CD14-positive monocyte (primary cell): ENCODE measurements at regions not wholly inside any gene's neighbourhood (a gene's known extent, or its start where the extent isn't known, plus 50 kb on each side); places are given as distances from the start of the nearest gene placed in this dataset.

Experiments used
- DNase-seq, 3 donors: peaks; one replicate each; pipeline ENCODE4 v3.0.0-alpha.2; 2011 to 2022
- H2AFZ ChIP-seq: 2 replicates; pipeline ENCODE4 v1.6.0; 2012; ENCODE audit warnings: mild to moderate bottlenecking, low read depth, low read length, inconsistent platforms; ENCODE audit not compliant: insufficient read depth, poor library complexity, severe bottlenecking
- H3K27ac ChIP-seq, 2 donors: 1 replicate in 1 of 2; 2 replicates in 1 of 2; pipeline ENCODE4 v1.5.1; 2012 to 2013; ENCODE audit warnings: low read length in 2 of 2, control low read depth in 1 of 2, inconsistent platforms in 1 of 2, low read depth in 1 of 2, mild to moderate bottlenecking in 1 of 2
- H3K27me3 ChIP-seq, 2 donors: one replicate each; pipeline versions ENCODE4 v1.6.0 to v1.6.1; 2011 to 2013; ENCODE audit warnings: low read length in 2 of 2; ENCODE audit not compliant: control insufficient read depth in 2 of 2, insufficient read depth in 2 of 2
- H3K36me3 ChIP-seq, 2 donors: replicated peaks in 1 of 2; 1 replicate in 1 of 2; 2 replicates in 1 of 2; pipeline versions ENCODE4 v1.5.1 to v1.6.1; 2012 to 2013; ENCODE audit warnings: low read length in 2 of 2, control low read depth in 1 of 2, inconsistent platforms in 1 of 2, mild to moderate bottlenecking in 1 of 2; ENCODE audit not compliant: insufficient read depth in 2 of 2, control insufficient read depth in 1 of 2
- H3K4me1 ChIP-seq, 2 donors: 1 replicate in 1 of 2; 2 replicates in 1 of 2; pipeline versions ENCODE4 v1.5.1 to v1.6.1; 2012 to 2013; ENCODE audit warnings: low read length in 2 of 2, control low read depth in 1 of 2, inconsistent platforms in 1 of 2, mild to moderate bottlenecking in 1 of 2, moderate library complexity in 1 of 2; ENCODE audit not compliant: insufficient read depth in 2 of 2, control insufficient read depth in 1 of 2
- H3K4me2 ChIP-seq: replicated peaks from 2 replicates; pipeline ENCODE3; 2012; ENCODE audit warnings: low read length, moderate library complexity, mild to moderate bottlenecking; ENCODE audit not compliant: poor library complexity, severe bottlenecking; ENCODE audit errors: extremely low read depth
- H3K4me3 ChIP-seq, 3 experiments: fragments of 200-600 bp in 1 of 3; sonication (generic) in 1 of 3; replicated peaks in 1 of 3; 1 replicate in 2 of 3; 2 replicates in 1 of 3; pipeline ENCODE4 v1.5.1; 2011 to 2013; ENCODE audit warnings: low read length in 3 of 3, mild to moderate bottlenecking in 3 of 3, control low read depth in 2 of 3, low read depth in 2 of 3, inconsistent platforms in 1 of 3, moderate library complexity in 1 of 3
- H3K79me2 ChIP-seq: 2 replicates; pipeline ENCODE4 v1.6.0; 2012; ENCODE audit warnings: mild to moderate bottlenecking, control low read depth, inconsistent platforms, low read length, moderate library complexity; ENCODE audit not compliant: insufficient read depth
- H3K9ac ChIP-seq: 2 replicates; pipeline ENCODE4 v1.6.0; 2017; ENCODE audit warnings: low read length, mild to moderate bottlenecking; ENCODE audit not compliant: insufficient read depth, poor library complexity, severe bottlenecking
- H3K9me3 ChIP-seq, 2 donors: replicated peaks in 1 of 2; 1 replicate in 1 of 2; 2 replicates in 1 of 2; pipeline versions ENCODE4 v1.5.1 to v1.6.1; 2012 to 2013; ENCODE audit warnings: low read length in 2 of 2, control low read depth in 1 of 2; ENCODE audit not compliant: control insufficient read depth in 1 of 2, insufficient read depth in 1 of 2
- H4K20me1 ChIP-seq: 2 replicates; pipeline ENCODE4 v1.6.0; 2012; ENCODE audit warnings: mild to moderate bottlenecking, low read length, control low read depth, moderate library complexity; ENCODE audit not compliant: insufficient read depth
- H3K27ac Mint-ChIP-seq, 7 donors: one replicate each; pipeline ENCODE4 v1.8.0; 2020; ENCODE audit warnings: mild to moderate bottlenecking in 7 of 7, mixed read lengths in 7 of 7, moderate library complexity in 6 of 7, inconsistent platforms in 2 of 7
- H3K27me3 Mint-ChIP-seq, 3 donors: one replicate each; pipeline ENCODE4 v1.8.0; 2021 to 2022; ENCODE audit warnings: low read depth in 3 of 3, mild to moderate bottlenecking in 3 of 3, mixed read lengths in 3 of 3, moderate library complexity in 3 of 3, inconsistent platforms in 1 of 3
- H3K36me3 Mint-ChIP-seq, 2 donors: one replicate each; pipeline ENCODE4 v1.8.0; 2020; ENCODE audit warnings: mixed read lengths in 2 of 2, inconsistent platforms in 1 of 2, mild to moderate bottlenecking in 1 of 2
- H3K4me1 Mint-ChIP-seq: one replicate; pipeline ENCODE4 v1.8.0; 2020; ENCODE audit warnings: mild to moderate bottlenecking, mixed read lengths
- H3K4me3 Mint-ChIP-seq, 2 donors: one replicate each; pipeline ENCODE4 v1.8.0; 2020; ENCODE audit warnings: mild to moderate bottlenecking in 2 of 2, mixed read lengths in 2 of 2, moderate library complexity in 1 of 2
- H3K9me3 Mint-ChIP-seq, 7 donors: one replicate each; pipeline ENCODE4 v1.8.0; 2020 to 2022; ENCODE audit warnings: mixed read lengths in 7 of 7, mild to moderate bottlenecking in 6 of 7, moderate library complexity in 6 of 7, inconsistent platforms in 2 of 7
- CTCF ChIP-seq: fragments of 200-600 bp; IDR thresholded peaks from one replicate; pipeline ENCODE4 v1.8.0; 2022; ENCODE audit warnings: antibody characterized with exemption, mild to moderate bottlenecking
- WGBS: methylation state at CpG from one replicate; pipeline ENCODE4 v1.1.5; 2013; ENCODE audit warnings: missing lambda C conversion rate; ENCODE audit not compliant: insufficient coverage; 5-methylcytosine and 5-hydroxymethylcytosine counted together
- intact Hi-C, 2 donors: fragments of 100-400 bp; cut with micrococcal nuclease; formaldehyde crosslinking; loops; one replicate each; pipeline versions ENCODE4 v1.15.0 to v1.15.1; 2023

DNA sequence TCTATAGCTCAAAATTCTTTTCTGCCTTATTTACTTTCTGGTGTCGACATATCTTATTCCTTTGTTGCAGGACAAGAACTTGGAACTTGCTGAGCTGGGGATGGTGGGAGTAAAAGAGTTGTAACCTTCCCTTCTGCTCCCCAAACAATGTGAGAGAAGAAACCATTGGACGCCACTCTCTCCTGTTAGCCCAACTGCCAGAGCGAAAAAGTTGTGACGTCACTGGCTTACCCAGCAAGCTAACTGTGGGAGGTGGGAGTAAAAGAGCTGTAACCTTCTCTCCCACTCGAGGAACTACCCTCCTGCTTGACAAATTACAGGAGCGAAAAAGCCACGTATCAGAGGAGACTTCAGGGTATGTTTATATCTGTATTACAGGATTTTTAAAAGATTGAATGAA is 90.0 kb upstream of the PCDH10 start:
- Mint-ChIP-seq H3K4me1 (no peaks in the 10 kb centered on the region), H3K27me3 (no peaks in the 10 kb centered on the region), H3K4me3 (no peak overlapping the region), H3K27ac (no peak overlapping the region), H3K9me3 (peaks cover 0 to 8% (median 0%) of the 10 kb centered on the region in 7 donors), H3K36me3 (no peaks in the 10 kb centered on the region)
- Histone ChIP-seq H3K4me1 (no peaks in the 10 kb centered on the region), H4K20me1 (no peaks in the 10 kb centered on the region), H3K4me2 (no peak overlapping the region), H3K9ac (no peak overlapping the region), H3K79me2 (no peaks in the 10 kb centered on the region), H3K27ac (no peak overlapping the region), H3K9me3 (peaks cover 0 to 3% of the 10 kb centered on the region in 2 donors), H3K4me3 (no peak overlapping the region), H3K36me3 (no peaks in the 10 kb centered on the region), H2AFZ (no peak overlapping the region), H3K27me3 (no peaks in the 10 kb centered on the region)
- WGBS = no CpG with 5 or more reads among the region's 7 CpGs
- TF ChIP-seq CTCF = no peak
- no peak for DNase-seq
- intact Hi-C loops = no loop called here

DNA sequence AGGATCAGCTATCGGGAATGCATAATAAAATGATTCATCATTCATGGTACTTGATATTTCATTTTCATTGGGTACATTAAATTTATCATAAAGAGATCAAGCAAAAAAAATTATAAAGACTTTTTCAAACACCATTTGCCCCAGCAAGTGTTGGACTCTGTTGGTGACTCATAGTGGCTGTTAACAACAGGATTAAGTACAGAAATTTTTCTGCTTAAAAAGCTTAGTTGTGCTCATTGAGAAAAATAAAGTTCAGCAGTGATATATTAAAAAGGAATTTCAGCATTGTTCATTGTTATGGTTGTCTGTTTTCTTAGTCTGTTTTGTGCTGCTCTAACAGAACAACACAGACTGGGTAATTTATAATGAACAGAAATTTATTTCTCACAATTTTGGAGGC is 86.2 kb upstream of the PCDH10 start:
- H3K36me3 Mint-ChIP-seq = no peaks in the 10 kb centered on the region
- H2AFZ ChIP-seq = no peak overlapping the region
- H3K36me3 ChIP-seq = no peaks in the 10 kb centered on the region
- no peak overlapping the region for H3K27ac ChIP-seq
- H4K20me1 ChIP-seq = no peaks in the 10 kb centered on the region
- no peak for TF ChIP-seq CTCF
- H3K4me1 ChIP-seq = no peaks in the 10 kb centered on the region
- H3K27me3 ChIP-seq = no peaks in the 10 kb centered on the region
- peaks cover 0 to 3% of the 10 kb centered on the region in 2 donors for H3K9me3 ChIP-seq
- H3K4me3 Mint-ChIP-seq = no peak overlapping the region
- no peak overlapping the region for H3K4me2 ChIP-seq
- H3K9ac ChIP-seq = no peak overlapping the region
- no peak overlapping the region for H3K4me3 ChIP-seq
- intact Hi-C loops = no loop called here
- H3K27me3 Mint-ChIP-seq = no peaks in the 10 kb centered on the region
- no CpG with 5 or more reads among the region's 1 CpG for WGBS
- peaks cover 0 to 10% (median 3%) of the 10 kb centered on the region in 7 donors for H3K9me3 Mint-ChIP-seq
- no peak for DNase-seq
- no peaks in the 10 kb centered on the region for H3K4me1 Mint-ChIP-seq
- H3K27ac Mint-ChIP-seq = no peak overlapping the region
- no peaks in the 10 kb centered on the region for H3K79me2 ChIP-seq
